HG03139 (cell line): ENCODE measurements at regions not wholly inside any gene's neighbourhood (a gene's known extent, or its start where the extent isn't known, plus 50 kb on each side); places are given as distances from the start of the nearest gene placed in this dataset.

Source experiments
- ATAC-seq: cut with Tn5 transposase; IDR thresholded peaks from one replicate; pipeline ENCODE4 v1.9.1; 2021; ENCODE audit not compliant: unreplicated experiment

- ATAC-seq, result peak; percentile 36
Measured at GRCh38 chr15:99507504-99508310, 58.1 kb upstream of the MEF2A start.

GRCh38 chr15:99508311-99508645 is 57.5 kb upstream of the MEF2A start:
- no peak for ATAC-seq

DNA sequence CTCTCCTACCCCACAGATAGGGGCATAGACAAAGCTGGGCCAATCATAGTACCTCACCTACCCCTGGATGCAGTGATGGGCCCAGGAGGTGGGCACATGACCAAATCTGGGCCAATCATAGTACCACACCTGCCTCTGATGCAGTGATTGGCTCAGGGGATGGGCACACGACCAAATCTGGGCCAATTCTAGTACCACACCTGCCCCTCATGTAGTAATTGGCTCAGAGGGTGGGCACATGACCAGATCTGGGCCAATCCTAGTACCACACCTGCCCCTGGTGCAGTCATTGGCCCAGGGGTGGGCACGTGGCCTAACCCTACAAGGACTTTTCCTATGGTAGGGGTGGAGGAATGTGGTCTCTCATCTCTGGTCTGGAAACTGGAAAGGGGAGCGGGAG is 56.9 kb upstream of the MEF2A start:
- ATAC-seq, result no peak

DNA sequence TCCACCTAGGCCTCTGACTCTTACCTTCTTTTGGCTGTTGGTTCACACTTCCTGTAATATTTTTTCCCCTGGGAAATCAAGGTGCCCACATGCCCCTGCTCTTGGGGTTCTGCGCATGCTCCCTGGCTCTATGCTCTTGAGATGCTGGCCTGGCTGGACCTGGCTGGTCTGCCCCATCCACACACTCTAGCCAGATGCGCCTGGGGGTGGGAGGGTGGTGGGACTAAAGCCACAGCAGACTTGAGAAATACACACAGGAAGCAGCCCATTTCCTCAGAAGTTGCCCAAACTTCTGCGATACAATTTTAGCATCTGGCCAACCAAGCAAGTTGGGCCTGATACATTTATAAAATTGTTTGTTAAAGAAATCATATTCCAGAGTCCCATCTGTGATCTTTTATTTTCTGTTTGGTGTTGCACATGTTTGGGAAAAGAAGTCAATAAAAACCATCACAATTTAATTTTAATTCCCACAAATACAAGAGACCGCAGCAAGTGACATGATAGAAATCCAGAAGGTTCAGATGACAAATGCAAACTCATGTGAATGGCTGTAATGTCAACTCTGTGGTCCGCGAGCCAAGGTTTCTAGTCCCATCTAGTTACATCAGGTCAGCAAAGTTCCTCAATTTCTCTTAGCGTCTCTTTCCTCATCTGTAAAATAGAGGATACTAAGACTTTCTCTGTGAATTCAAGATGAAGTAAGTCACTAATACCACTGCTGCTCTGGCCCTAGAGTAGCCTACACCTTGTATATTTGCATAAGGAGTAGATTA is 55.9 kb upstream of the MEF2A start:
- no peak for ATAC-seq

DNA sequence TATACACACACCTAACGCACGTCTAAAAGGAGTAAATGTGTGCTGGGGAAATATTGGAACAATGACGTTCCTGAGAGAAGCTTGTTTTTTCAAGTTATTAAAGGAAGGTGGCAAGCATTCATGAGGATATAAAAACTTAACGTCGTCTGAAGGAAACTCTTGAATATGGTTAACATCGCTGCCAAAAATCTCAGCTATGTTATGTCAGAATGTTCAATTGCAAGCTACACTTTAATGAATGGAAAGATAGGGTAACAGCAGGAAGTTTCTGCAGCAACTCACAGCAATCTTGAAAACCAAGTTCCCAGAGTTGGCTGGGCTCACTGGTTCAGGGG is 54.3 kb upstream of the MEF2A start:
- ATAC-seq, result no peak

DNA sequence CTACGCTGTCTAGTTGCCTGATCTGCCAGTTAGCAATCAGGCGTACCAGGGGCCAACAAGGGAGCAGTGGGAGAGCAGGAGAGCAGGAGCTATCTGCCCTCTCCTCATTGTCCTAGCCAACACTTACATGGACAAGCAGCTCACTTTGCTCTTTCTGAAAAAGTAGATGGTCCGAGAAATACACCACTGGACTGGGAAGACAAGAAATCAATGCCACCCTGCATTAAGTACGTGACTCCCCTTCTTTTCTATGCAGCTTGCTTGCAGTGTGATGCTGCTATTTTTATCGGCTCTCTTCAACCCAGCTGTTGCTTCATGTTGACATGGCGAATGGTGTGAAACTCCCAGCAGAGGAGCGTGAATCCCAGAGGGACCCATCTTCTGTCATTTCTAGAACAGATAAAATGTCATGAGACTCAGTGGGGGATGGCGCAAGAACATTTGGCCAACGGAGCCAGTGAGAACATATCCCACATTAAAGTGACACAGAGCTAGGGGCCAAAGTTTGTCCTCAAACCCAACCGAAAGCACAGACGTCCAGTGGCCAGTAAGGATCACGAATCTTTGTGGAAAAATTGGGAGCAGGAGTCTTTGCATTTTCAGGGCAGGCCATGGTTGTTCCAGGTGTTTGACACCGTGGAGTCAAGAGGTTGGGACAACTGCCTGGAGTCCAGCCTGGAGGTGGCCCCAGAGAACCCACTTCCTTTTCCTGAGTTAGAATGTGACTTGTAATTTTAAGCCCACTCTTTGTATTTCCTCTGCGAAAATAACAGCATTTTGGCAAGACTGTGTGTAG is 53.7 kb upstream of the MEF2A start:
- peak; percentile 62 for ATAC-seq

DNA sequence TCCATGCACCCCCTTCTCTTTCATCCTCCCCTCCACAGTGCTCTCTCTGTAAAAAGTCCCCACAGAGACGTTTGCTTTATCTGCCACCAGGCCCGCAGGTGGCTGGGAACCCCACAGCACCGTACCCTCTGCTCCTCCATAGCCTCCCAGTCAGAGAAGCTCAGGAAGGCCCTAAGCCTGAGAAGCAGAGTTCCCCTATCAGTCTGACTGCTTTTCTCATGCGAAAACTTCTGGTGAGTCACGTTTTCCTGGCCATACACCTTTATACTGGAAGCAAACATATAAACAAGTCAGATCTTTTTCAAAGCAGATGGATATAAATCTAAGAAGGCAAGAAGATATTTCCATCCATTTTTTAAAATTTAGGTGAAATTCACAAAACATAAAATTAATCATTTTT is 51.5 kb upstream of the MEF2A start:
- ATAC-seq, result no peak
